Spleen (tissue), 11 donors: ENCODE measurements at regions not wholly inside any gene's neighbourhood (a gene's known extent, or its start where the extent isn't known, plus 50 kb on each side); places are given as distances from the start of the nearest gene placed in this dataset.

Experiments used
- DNase-seq: peaks from one replicate; pipeline ENCODE4 v3.0.0-alpha.2; 2020
- H3K27ac ChIP-seq, 8 donors: fragments of 200-600 bp; sonication (generic) in 7 of 8; 1 replicate in 4 of 8; 2 replicates in 4 of 8; pipeline versions ENCODE4 v1.5.0 to v1.8.0; 2016 to 2021; ENCODE audit warnings: inconsistent platforms in 4 of 8, mild to moderate bottlenecking in 4 of 8, moderate library complexity in 1 of 8
- H3K27me3 ChIP-seq, 7 donors: fragments of 200-600 bp; sonication (generic) in 6 of 7; replicated peaks in 1 of 7; 1 replicate in 4 of 7; 2 replicates in 3 of 7; pipeline versions ENCODE4 v1.5.0 to v1.8.0; 2016 to 2021; ENCODE audit warnings: inconsistent platforms in 3 of 7, mild to moderate bottlenecking in 1 of 7
- H3K36me3 ChIP-seq, 6 donors: fragments of 200-600 bp; sonication (generic) in 5 of 6; 1 replicate in 4 of 6; 2 replicates in 2 of 6; pipeline versions ENCODE4 v1.5.0 to v1.8.0; 2016 to 2021; ENCODE audit warnings: inconsistent platforms in 2 of 6
- H3K4me1 ChIP-seq, 6 donors: fragments of 200-600 bp; sonication (generic) in 5 of 6; 1 replicate in 3 of 6; 2 replicates in 3 of 6; pipeline versions ENCODE4 v1.5.0 to v1.8.0; 2016 to 2021; ENCODE audit warnings: inconsistent platforms in 3 of 6
- H3K4me3 ChIP-seq, 8 donors: fragments of 200-600 bp; sonication (generic) in 7 of 8; 1 replicate in 4 of 8; 2 replicates in 4 of 8; pipeline versions ENCODE4 v1.5.0 to v1.8.0; 2016 to 2021; ENCODE audit warnings: inconsistent platforms in 4 of 8, mild to moderate bottlenecking in 4 of 8, moderate library complexity in 2 of 8
- H3K9me3 ChIP-seq, 8 donors: fragments of 200-600 bp; sonication (generic) in 7 of 8; 1 replicate in 4 of 8; 2 replicates in 4 of 8; pipeline versions ENCODE4 v1.5.0 to v1.8.0; 2016 to 2021; ENCODE audit warnings: inconsistent platforms in 4 of 8
- CTCF ChIP-seq, 11 experiments: fragments of 200-600 bp in 7 of 11; fragments of 450-650 bp in 4 of 11; sonication (generic) in 4 of 11; IDR thresholded peaks in 8 of 11; conservative IDR thresholded peaks in 3 of 11; 1 replicate in 7 of 11; 2 replicates in 4 of 11; pipeline versions ENCODE4 v1.4.0 to v1.8.0; 2016 to 2021; ENCODE audit warnings: antibody characterized with exemption in 11 of 11, inconsistent platforms in 4 of 11, mild to moderate bottlenecking in 1 of 11
- POLR2A ChIP-seq, 3 donors: fragments of 450-650 bp; IDR thresholded peaks; one replicate each; pipeline ENCODE4 v1.5.1; 2017; ENCODE audit warnings: antibody characterized with exemption in 3 of 3, mild to moderate bottlenecking in 1 of 3
- POLR2AphosphoS5 ChIP-seq, 3 donors: sonication (generic); formaldehyde crosslinking; IDR thresholded peaks; one replicate each; pipeline ENCODE4 v1.5.1; 2017; ENCODE audit warnings: antibody characterized with exemption in 3 of 3
- WGBS, 5 donors: extraction: QIAGEN DNeasy Blood & Tissue Kit in 3 of 5; methylation state at CpG; one replicate each; pipeline versions ENCODE4 v1.1.5 to v1.1.7; 2013 to 2018; 5-methylcytosine and 5-hydroxymethylcytosine counted together
- intact Hi-C: fragments of 100-400 bp; cut with DNase I; formaldehyde crosslinking; loops from one replicate; pipeline ENCODE4 v1.15.0; 2023; ENCODE audit warnings: low total_unique reads
- donor health status: healthy with polysubstance abuse.
- donor health status: DM: no; HTN: no; CAD: no; lungs with moderate emphysema.
- donor health status: DM: no; HTN: no; CAD: no.
- donor health status: Bipolar disorder and iron deficiency.
- donor health status: healthy.
- donor health status: DM: no; HTN: no; CAD: no.
- donor health status: DM: yes; HTN: yes; CAD: no.

GRCh38 chr15:69626095-69627066 is 173.8 kb downstream of the RPLP1 start:
- intact Hi-C loops, result no loop called here

GRCh38 chr15:69627548-69628158 is 175.0 kb downstream of the RPLP1 start:
- Histone ChIP-seq H3K4me1 (peaks cover 0 to 10% (median 0%) of the 10 kb centered on the region in 6 donors), H3K4me3 (no peak overlapping the region), H3K9me3 (no peaks in the 10 kb centered on the region), H3K36me3 (no peaks in the 10 kb centered on the region), H3K27ac (no peak overlapping the region), H3K27me3 (peaks cover 0 to 64% (median 0%) of the 10 kb centered on the region in 7 donors)
- 88 to 97% (median 92%) methylated on average over 5 of the region's 5 CpGs for WGBS, 5 donors
- no peak for TF ChIP-seq POLR2AphosphoS5 (IDR thresholded peaks at IDR 0.05)
- TF ChIP-seq CTCF (IDR thresholded peaks at IDR 0.05 in 8 of 11, conservative IDR thresholded peaks at IDR 0.05 in 3 of 11), result no peak
- no peak for TF ChIP-seq POLR2A (IDR thresholded peaks at IDR 0.05)
- no peak for DNase-seq
- intact Hi-C loops, result no loop called here

More at GRCh38 chr15:69626095-69627066, 173.8 kb downstream of the RPLP1 start:
- H3K4me3 ChIP-seq, result peak overlapping the region in 1 of 8 donors; percentile 21
- TF ChIP-seq POLR2AphosphoS5 (IDR thresholded peaks at IDR 0.05), result no peak
- WGBS, 5 donors, result 75 to 82% (median 79%) methylated on average over 11 of the region's 11 CpGs
- no peak for DNase-seq
- H3K9me3 ChIP-seq, result no peaks in the 10 kb centered on the region
- H3K27me3 ChIP-seq, result peaks cover 0 to 55% (median 0%) of the 10 kb centered on the region in 7 donors
- no peaks in the 10 kb centered on the region for H3K36me3 ChIP-seq
- H3K4me1 ChIP-seq, result peaks cover 0 to 10% (median 0%) of the 10 kb centered on the region in 6 donors
- peak overlapping the region in 1 of 8 donors; percentile 30 for H3K27ac ChIP-seq

- Histone ChIP-seq H3K9me3 (no peaks in the 10 kb centered on the region), H3K27ac (no peak overlapping the region), H3K27me3 (peaks cover 0 to 63% (median 0%) of the 10 kb centered on the region in 7 donors), H3K36me3 (no peaks in the 10 kb centered on the region), H3K4me3 (no peak overlapping the region), H3K4me1 (peaks cover 0 to 10% (median 0%) of the 10 kb centered on the region in 6 donors)
- no peak for DNase-seq
- intact Hi-C loops, result no loop called here
- TF ChIP-seq POLR2A (IDR thresholded peaks at IDR 0.05) (no peak), CTCF (IDR thresholded peaks at IDR 0.05 in 8 of 11, conservative IDR thresholded peaks at IDR 0.05 in 3 of 11) (no peak), POLR2AphosphoS5 (IDR thresholded peaks at IDR 0.05) (no peak)
- WGBS, 5 donors, result 83 to 89% (median 87%) methylated on average over 12 of the region's 12 CpGs
Observed at GRCh38 chr15:69628256-69629093, 175.9 kb downstream of the RPLP1 start.

- 68 to 81% (median 78%) methylated on average over 14 to 15 of the region's 15 CpGs for WGBS, 5 donors
- no peak for DNase-seq
- intact Hi-C loops, result no loop called here
Observed at GRCh38 chr15:69629631-69630161, 177.1 kb downstream of the RPLP1 start.

More at GRCh38 chr15:69629631-69630161, 177.1 kb downstream of the RPLP1 start:
- no peaks in the 10 kb centered on the region for H3K36me3 ChIP-seq
- no peak overlapping the region for H3K4me3 ChIP-seq
- peaks cover 0 to 10% (median 0%) of the 10 kb centered on the region in 6 donors for H3K4me1 ChIP-seq
- no peak overlapping the region for H3K27ac ChIP-seq
- TF ChIP-seq CTCF (IDR thresholded peaks at IDR 0.05 in 8 of 11, conservative IDR thresholded peaks at IDR 0.05 in 3 of 11), result no peak
- no peak for TF ChIP-seq POLR2A (IDR thresholded peaks at IDR 0.05)
- no peak for TF ChIP-seq POLR2AphosphoS5 (IDR thresholded peaks at IDR 0.05)
- H3K9me3 ChIP-seq, result no peaks in the 10 kb centered on the region
- H3K27me3 ChIP-seq, result peaks cover 0 to 51% (median 0%) of the 10 kb centered on the region in 7 donors
